HepG2 (cell line): ENCODE measurements at regions not wholly inside any gene's neighbourhood (a gene's known extent, or its start where the extent isn't known, plus 50 kb on each side); places are given as distances from the start of the nearest gene placed in this dataset.

ENCODE experiments used
- BORCS8-MEF2B ChIP-seq: sonication (generic); formaldehyde crosslinking; IDR thresholded peaks from 2 replicates; pipeline ENCODE4 v1.8.0; 2022; ENCODE audit warnings: mild to moderate bottlenecking, missing genetic modification reagents
- DZIP1 ChIP-seq: sonication (generic); formaldehyde crosslinking; IDR thresholded peaks from 2 replicates; pipeline ENCODE4 v1.5.0; 2020; ENCODE audit warnings: mild to moderate bottlenecking, missing genetic modification reagents
- ELF4 ChIP-seq: sonication (generic); formaldehyde crosslinking; IDR thresholded peaks from 2 replicates; pipeline ENCODE4 v1.5.0; 2020; ENCODE audit warnings: missing genetic modification reagents, mild to moderate bottlenecking, moderate library complexity, borderline replicate concordance
- ETS1 ChIP-seq: sonication (generic); formaldehyde crosslinking; IDR thresholded peaks from 2 replicates; pipeline ENCODE4 v1.4.0; 2020; ENCODE audit warnings: missing genetic modification reagents
- PRDM4 ChIP-seq: sonication (generic); formaldehyde crosslinking; IDR thresholded peaks from 2 replicates; pipeline ENCODE4 v1.9.0; 2021; ENCODE audit warnings: missing genetic modification reagents, borderline replicate concordance
- RBFOX2 ChIP-seq: fragments of 200-400 bp; formaldehyde crosslinking; IDR thresholded peaks from 2 replicates; pipeline ENCODE4 v1.6.1; 2017; ENCODE audit warnings: low read depth, mild to moderate bottlenecking, low read length
- SMAD9 ChIP-seq: sonication (generic); formaldehyde crosslinking; IDR thresholded peaks from 2 replicates; pipeline ENCODE4 v1.5.1; 2020; ENCODE audit warnings: mild to moderate bottlenecking, missing genetic modification reagents
- TOPORS ChIP-seq: sonication (generic); formaldehyde crosslinking; IDR thresholded peaks from 2 replicates; pipeline ENCODE4 v1.8.0; 2023; ENCODE audit warnings: mild to moderate bottlenecking, missing genetic modification reagents
- YEATS4 ChIP-seq: sonication (generic); formaldehyde crosslinking; IDR thresholded peaks from 2 replicates; pipeline ENCODE4 v1.4.0; 2020; ENCODE audit warnings: missing genetic modification reagents, borderline replicate concordance
- ZC3H4 ChIP-seq: sonication (generic); formaldehyde crosslinking; IDR thresholded peaks from 2 replicates; pipeline ENCODE4 v1.4.0; 2020; ENCODE audit warnings: missing genetic modification reagents, borderline replicate concordance
- ZNF12 ChIP-seq: sonication (generic); formaldehyde crosslinking; IDR thresholded peaks from 2 replicates; pipeline ENCODE4 v1.5.0; 2020; ENCODE audit warnings: missing genetic modification reagents
- ZNF253 ChIP-seq: sonication (generic); formaldehyde crosslinking; IDR thresholded peaks from 2 replicates; pipeline ENCODE4 v1.8.0; 2022; ENCODE audit warnings: mild to moderate bottlenecking, missing genetic modification reagents, borderline replicate concordance
- ZNF431 ChIP-seq: sonication (generic); formaldehyde crosslinking; IDR thresholded peaks from 2 replicates; pipeline ENCODE4 v1.9.0; 2022; ENCODE audit warnings: missing genetic modification reagents, low read depth, mild to moderate bottlenecking, borderline replicate concordance
- ZNF451 ChIP-seq: sonication (generic); formaldehyde crosslinking; IDR thresholded peaks from 2 replicates; pipeline ENCODE4 v1.5.0; 2020; ENCODE audit warnings: mild to moderate bottlenecking, missing genetic modification reagents
- ZNF503 ChIP-seq: sonication (generic); formaldehyde crosslinking; IDR thresholded peaks from 2 replicates; pipeline ENCODE4 v1.4.0; 2020; ENCODE audit warnings: missing genetic modification reagents
- ZNF619 ChIP-seq: sonication (generic); formaldehyde crosslinking; IDR thresholded peaks from 2 replicates; pipeline ENCODE4 v1.4.0; 2020; ENCODE audit warnings: mild to moderate bottlenecking, missing genetic modification reagents
- ZNF75D ChIP-seq: sonication (generic); formaldehyde crosslinking; IDR thresholded peaks from 2 replicates; pipeline ENCODE4 v1.8.1; 2023; ENCODE audit warnings: missing genetic modification reagents, mild to moderate bottlenecking, borderline replicate concordance
- ZNF83 ChIP-seq: sonication (generic); formaldehyde crosslinking; IDR thresholded peaks from 2 replicates; pipeline ENCODE4 v1.4.0; 2020; ENCODE audit warnings: missing genetic modification reagents, mild to moderate bottlenecking, borderline replicate concordance
- ZSCAN25 ChIP-seq: sonication (generic); formaldehyde crosslinking; IDR thresholded peaks from 2 replicates; pipeline ENCODE4 v1.8.0; 2022; ENCODE audit warnings: mild to moderate bottlenecking, missing genetic modification reagents

- peak; percentile 15 for TF ChIP-seq BORCS8-MEF2B (CRISPR knock-in tag)
- TF ChIP-seq ETS1 (CRISPR knock-in tag) = no peak
- TF ChIP-seq ZNF431 (CRISPR knock-in tag) = 0 out of 2 replicates have a peak, but pooled peaks have one; percentile 44
- no peak for TF ChIP-seq ZSCAN25 (CRISPR knock-in tag)
- no peak for TF ChIP-seq SMAD9
- no peak for TF ChIP-seq ZNF83
- peak; percentile 81; the same call in 1 of the 2 replicates for TF ChIP-seq ZNF12 (CRISPR knock-in tag)
- TF ChIP-seq DZIP1 (CRISPR knock-in tag) = no peak
- TF ChIP-seq ZNF253 (CRISPR knock-in tag) = no peak
- no peak for TF ChIP-seq ZNF75D (CRISPR knock-in tag)
- TF ChIP-seq ZC3H4 (CRISPR knock-in tag) = no peak
- no peak for TF ChIP-seq PRDM4 (CRISPR knock-in tag)
- TF ChIP-seq TOPORS (CRISPR knock-in tag) = peak; percentile 81; the same call in 1 of the 2 replicates
- TF ChIP-seq RBFOX2 = 0 out of 2 replicates have a peak, but pooled peaks have one; percentile 40
- TF ChIP-seq ZNF503 = no peak
- TF ChIP-seq ZNF619 = no peak
- no peak for TF ChIP-seq YEATS4 (CRISPR knock-in tag)
- TF ChIP-seq ELF4 = no peak
- peak; percentile 52; the same call in 1 of the 2 replicates for TF ChIP-seq ZNF451
These were observed 165.8 kb downstream of the NUP210 start (continued) for GRCh38 chr3:13254028-13254951.
